K562 (cell line): ENCODE measurements at regions not wholly inside any gene's neighbourhood (a gene's known extent, or its start where the extent isn't known, plus 50 kb on each side); places are given as distances from the start of the nearest gene placed in this dataset.
A peak's percentile ranks its signal among the peaks of the same experiment; 100 is the strongest.

Experiments
- BACH1 ChIP-seq: fragments of 200-800 bp; sonication (Bioruptor generic); IDR thresholded peaks from 2 replicates; pipeline ENCODE4 v1.6.1; 2016; ENCODE audit warnings: missing genetic modification characterization, missing compliant biosample characterization
- BHLHE40 ChIP-seq: IDR thresholded peaks from 2 replicates; pipeline ENCODE4 v1.6.1; 2011; ENCODE audit warnings: low read length, improper control_type of control experiment
- CBFA2T3 ChIP-seq: fragments of 450-650 bp; IDR thresholded peaks from 2 replicates; pipeline ENCODE4 v1.6.1; 2017
- CEBPG ChIP-seq, 3 experiments: fragments of 200-800 bp in 1 of 3; sonication (Bioruptor generic) in 1 of 3; sonication (generic) in 1 of 3; formaldehyde crosslinking in 1 of 3; IDR thresholded peaks in 2 of 3; conservative IDR thresholded peaks in 1 of 3; 2 replicates each; pipeline versions ENCODE4 v1.6.1 to v1.8.0; 2016 to 2022; ENCODE audit warnings: missing compliant biosample characterization in 2 of 3, missing genetic modification characterization in 2 of 3, mild to moderate bottlenecking in 1 of 3, missing genetic modification reagents in 1 of 3
- CTBP1 ChIP-seq: fragments of 450-650 bp; IDR thresholded peaks from 2 replicates; pipeline ENCODE4 v1.6.1; 2016; ENCODE audit warnings: borderline replicate concordance
- ELF1 ChIP-seq: fragments of 200-800 bp; sonication (Bioruptor generic); IDR thresholded peaks from 2 replicates; pipeline ENCODE4 v1.6.1; 2016; ENCODE audit warnings: missing genetic modification characterization, missing compliant biosample characterization
- HCFC1 ChIP-seq: IDR thresholded peaks from 2 replicates; pipeline ENCODE4 v1.6.1; 2012; ENCODE audit warnings: low read depth, low read length, improper control_type of control experiment
- HNRNPK ChIP-seq: fragments of 200-400 bp; formaldehyde crosslinking; IDR thresholded peaks from one replicate; pipeline ENCODE4 v1.6.1; 2018; ENCODE audit warnings: mild to moderate bottlenecking, low read depth, low read length; ENCODE audit not compliant: poor library complexity, severe bottlenecking
- MAFF ChIP-seq: IDR thresholded peaks from 2 replicates; pipeline ENCODE4 v1.6.1; 2012; ENCODE audit warnings: low read length, improper control_type of control experiment
- MBD2 ChIP-seq: sonication (generic); IDR thresholded peaks from 2 replicates; pipeline ENCODE4 v1.6.1; 2016; ENCODE audit warnings: low read depth, borderline replicate concordance
- MCM5 ChIP-seq: fragments of 450-650 bp; IDR thresholded peaks from 2 replicates; pipeline ENCODE4 v1.6.1; 2016; ENCODE audit warnings: low read depth
- MED1 ChIP-seq: sonication (generic); formaldehyde crosslinking; IDR thresholded peaks from 2 replicates; pipeline ENCODE4 v1.8.1; 2023; ENCODE audit warnings: missing genetic modification reagents, borderline replicate concordance
- MTA2 ChIP-seq: fragments of 450-650 bp; IDR thresholded peaks from 2 replicates; pipeline ENCODE4 v1.6.1; 2016; ENCODE audit warnings: low read depth
- MTA3 ChIP-seq: fragments of 450-650 bp; formaldehyde crosslinking; IDR thresholded peaks from 2 replicates; pipeline ENCODE4 v1.6.1; 2017; ENCODE audit warnings: mild to moderate bottlenecking, borderline replicate concordance
- NR4A1 ChIP-seq, 2 experiments: fragments of 250-450 bp in 1 of 2; fragments of 450-650 bp in 1 of 2; sonication (Bioruptor Pico) in 1 of 2; IDR thresholded peaks; 2 replicates each; pipeline versions ENCODE4 v1.4.0 to v1.6.1; 2016 to 2020; ENCODE audit warnings: mild to moderate bottlenecking in 2 of 2, missing compliant biosample characterization in 1 of 2, missing genetic modification characterization in 1 of 2, moderate library complexity in 1 of 2
- RHOXF2B ChIP-seq: fragments of 250-450 bp; sonication (Bioruptor Pico); conservative IDR thresholded peaks from 2 replicates; pipeline ENCODE4 v1.5.1; 2021
- ZBTB17 ChIP-seq: fragments of 450-650 bp; formaldehyde crosslinking; IDR thresholded peaks from 2 replicates; pipeline ENCODE4 v1.4.0; 2020; ENCODE audit warnings: mild to moderate bottlenecking
- ZFP1 ChIP-seq: fragments of 450-650 bp; formaldehyde crosslinking; IDR thresholded peaks from 2 replicates; pipeline ENCODE4 v1.4.0; 2020; ENCODE audit warnings: mild to moderate bottlenecking, mixed read lengths
- ZKSCAN3 ChIP-seq: fragments of 250-450 bp; sonication (Bioruptor Pico); IDR thresholded peaks from 2 replicates; pipeline ENCODE4 v1.4.0; 2020
- ZNF408 ChIP-seq: fragments of 250-450 bp; sonication (Bioruptor Pico); IDR thresholded peaks from 2 replicates; pipeline ENCODE4 v1.4.0; 2020; ENCODE audit warnings: low read depth, mild to moderate bottlenecking, moderate library complexity
- ZNF583 ChIP-seq: fragments of 250-450 bp; sonication (Bioruptor Pico); IDR thresholded peaks from 2 replicates; pipeline ENCODE4 v1.4.0; 2020
- ZNF76 ChIP-seq: fragments of 250-450 bp; sonication (Bioruptor Pico); IDR thresholded peaks from 2 replicates; pipeline ENCODE4 v1.4.0; 2020; ENCODE audit warnings: mild to moderate bottlenecking, moderate library complexity, borderline replicate concordance
- ZNF780A ChIP-seq: fragments of 250-450 bp; sonication (Bioruptor Pico); IDR thresholded peaks from 2 replicates; pipeline ENCODE4 v1.5.0; 2021; ENCODE audit warnings: mild to moderate bottlenecking
- TF ChIP-seq, protein P1 (sequence below): fragments of 250-450 bp; sonication (Bioruptor Pico); IDR thresholded peaks from 2 replicates; pipeline ENCODE4 v1.4.0; 2020; ENCODE audit warnings: mild to moderate bottlenecking
- TF ChIP-seq, protein P2 (sequence below): fragments of 250-450 bp; sonication (Bioruptor Pico); IDR thresholded peaks from 2 replicates; pipeline ENCODE4 v1.8.0; 2021; ENCODE audit warnings: borderline replicate concordance, mild to moderate bottlenecking, moderate library complexity; ENCODE audit not compliant: poor library complexity, severe bottlenecking
- TF ChIP-seq, protein P3 (sequence below): sonication (generic); formaldehyde crosslinking; IDR thresholded peaks from 2 replicates; pipeline ENCODE4 v1.8.1; 2023; ENCODE audit warnings: mild to moderate bottlenecking, missing genetic modification reagents, moderate library complexity

DNA sequence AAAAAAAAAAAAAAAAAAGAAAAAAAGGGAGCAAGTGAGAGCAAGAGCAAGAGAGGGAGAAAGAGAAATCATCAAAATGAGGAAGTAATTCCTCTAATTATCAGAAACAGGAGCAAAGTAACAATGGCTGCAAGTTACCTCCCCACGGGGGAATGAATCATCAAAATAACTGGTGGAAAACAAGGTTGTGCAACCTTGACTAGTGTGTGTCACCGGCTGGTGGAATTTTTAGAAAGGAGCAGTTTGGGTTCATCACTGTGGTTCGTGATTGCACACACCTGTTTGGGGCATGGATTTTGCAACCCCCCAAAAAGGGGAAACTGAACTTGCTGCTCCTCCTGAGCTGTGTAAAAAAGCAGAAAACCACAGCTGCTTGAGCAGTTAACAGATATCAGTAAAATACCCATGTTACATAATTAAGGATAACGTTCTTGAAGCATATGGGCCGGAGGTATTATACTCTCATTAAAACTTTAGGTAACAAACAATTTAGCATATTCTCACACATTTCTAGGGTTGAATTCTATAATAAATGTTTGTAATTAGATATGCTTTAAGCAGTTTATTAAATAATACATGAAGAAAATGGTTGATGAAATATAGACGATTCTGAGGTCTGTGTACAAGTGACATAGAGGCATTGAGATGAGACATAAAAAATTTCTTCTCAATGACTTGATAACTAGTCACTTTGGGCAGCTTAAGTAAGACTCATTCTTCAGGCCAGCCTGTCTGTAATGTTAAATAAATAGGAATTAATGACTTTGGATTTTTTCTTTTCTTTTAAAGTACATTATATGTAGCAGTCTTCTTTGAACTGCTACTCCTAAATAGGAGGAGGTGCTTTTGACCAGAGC, 184.2 kb upstream of the ZEB2 start (continued):
- TF ChIP-seq MCM5 (no peak), MTA3 (0 out of 2 replicates have a peak, but pooled peaks have one; percentile 55), CTBP1 (peak; percentile 87), MED1 (CRISPR knock-in tag) (no peak), RHOXF2B (CRISPR knock-in tag) (no peak), HCFC1 (no peak), BHLHE40 (no peak), MBD2 (0 out of 2 replicates have a peak, but pooled peaks have one; percentile 21), ZKSCAN3 (CRISPR knock-in tag) (no peak), CBFA2T3 (peak; percentile 64), ZNF583 (CRISPR knock-in tag) (no peak), MTA2 (no peak; the same call in 1 of the 2 replicates), ZNF76 (no peak), ZFP1 (CRISPR knock-in tag) (no peak), BACH1 (tag) (peak; percentile 20; the same call in 1 of the 2 replicates), HNRNPK (no peak), ZNF408 (no peak), ZNF780A (CRISPR knock-in tag) (no peak), CEBPG (CRISPR knock-in tag; IDR thresholded peaks at IDR 0.05) (peak; percentile 96), CEBPG (tag; conservative IDR thresholded peaks at IDR 0.05 in 1 of 2, IDR thresholded peaks at IDR 0.05 in 1 of 2) (peak; percentile 98), MAFF (peak; percentile 77; the same call in 1 of the 2 replicates), ELF1 (no peak), ZBTB17 (CRISPR knock-in tag) (no peak), NR4A1 (CRISPR knock-in tag; IDR thresholded peaks at IDR 0.05) (no peak), NR4A1 (tag; IDR thresholded peaks at IDR 0.05) (no peak)
- TF ChIP-seq, protein P1, sequence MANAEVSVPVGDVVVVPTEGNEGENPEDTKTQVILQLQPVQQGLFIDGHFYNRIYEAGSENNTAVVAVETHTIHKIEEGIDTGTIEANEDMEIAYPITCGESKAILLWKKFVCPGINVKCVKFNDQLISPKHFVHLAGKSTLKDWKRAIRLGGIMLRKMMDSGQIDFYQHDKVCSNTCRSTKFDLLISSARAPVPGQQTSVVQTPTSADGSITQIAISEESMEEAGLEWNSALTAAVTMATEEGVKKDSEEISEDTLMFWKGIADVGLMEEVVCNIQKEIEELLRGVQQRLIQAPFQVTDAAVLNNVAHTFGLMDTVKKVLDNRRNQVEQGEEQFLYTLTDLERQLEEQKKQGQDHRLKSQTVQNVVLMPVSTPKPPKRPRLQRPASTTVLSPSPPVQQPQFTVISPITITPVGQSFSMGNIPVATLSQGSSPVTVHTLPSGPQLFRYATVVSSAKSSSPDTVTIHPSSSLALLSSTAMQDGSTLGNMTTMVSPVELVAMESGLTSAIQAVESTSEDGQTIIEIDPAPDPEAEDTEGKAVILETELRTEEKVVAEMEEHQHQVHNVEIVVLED (CRISPR knock-in tag), result no peak
- TF ChIP-seq, protein P2, sequence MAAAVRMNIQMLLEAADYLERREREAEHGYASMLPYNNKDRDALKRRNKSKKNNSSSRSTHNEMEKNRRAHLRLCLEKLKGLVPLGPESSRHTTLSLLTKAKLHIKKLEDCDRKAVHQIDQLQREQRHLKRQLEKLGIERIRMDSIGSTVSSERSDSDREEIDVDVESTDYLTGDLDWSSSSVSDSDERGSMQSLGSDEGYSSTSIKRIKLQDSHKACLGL (CRISPR knock-in tag), result no peak
- TF ChIP-seq, protein P3, sequence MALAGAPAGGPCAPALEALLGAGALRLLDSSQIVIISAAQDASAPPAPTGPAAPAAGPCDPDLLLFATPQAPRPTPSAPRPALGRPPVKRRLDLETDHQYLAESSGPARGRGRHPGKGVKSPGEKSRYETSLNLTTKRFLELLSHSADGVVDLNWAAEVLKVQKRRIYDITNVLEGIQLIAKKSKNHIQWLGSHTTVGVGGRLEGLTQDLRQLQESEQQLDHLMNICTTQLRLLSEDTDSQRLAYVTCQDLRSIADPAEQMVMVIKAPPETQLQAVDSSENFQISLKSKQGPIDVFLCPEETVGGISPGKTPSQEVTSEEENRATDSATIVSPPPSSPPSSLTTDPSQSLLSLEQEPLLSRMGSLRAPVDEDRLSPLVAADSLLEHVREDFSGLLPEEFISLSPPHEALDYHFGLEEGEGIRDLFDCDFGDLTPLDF (CRISPR knock-in tag), result no peak
